GM21381 (cell line): ENCODE measurements at regions not wholly inside any gene's neighbourhood (a gene's known extent, or its start where the extent isn't known, plus 50 kb on each side); places are given as distances from the start of the nearest gene placed in this dataset.
"Not testable (repeated sequence)": the region's sequence is repeated elsewhere in the genome, so short reads cannot be mapped to it uniquely, and the experiment has no call there.

ENCODE experiments used
- ATAC-seq: cut with Tn5 transposase; IDR thresholded peaks from one replicate; pipeline ENCODE4 v1.9.1; 2021; ENCODE audit warnings: mild to moderate bottlenecking, moderate library complexity; ENCODE audit not compliant: unreplicated experiment

- no peak for ATAC-seq
Observed at GRCh38 chr1:117753232-117753631, 147.4 kb downstream of the TENT5C start.

- no peak for ATAC-seq
Observed at GRCh38 chr1:117753652-117754051, 147.8 kb downstream of the TENT5C start.

GRCh38 chr1:117754061-117754969 lies 148.5 kb downstream of the TENT5C start:
- no peak for ATAC-seq

DNA sequence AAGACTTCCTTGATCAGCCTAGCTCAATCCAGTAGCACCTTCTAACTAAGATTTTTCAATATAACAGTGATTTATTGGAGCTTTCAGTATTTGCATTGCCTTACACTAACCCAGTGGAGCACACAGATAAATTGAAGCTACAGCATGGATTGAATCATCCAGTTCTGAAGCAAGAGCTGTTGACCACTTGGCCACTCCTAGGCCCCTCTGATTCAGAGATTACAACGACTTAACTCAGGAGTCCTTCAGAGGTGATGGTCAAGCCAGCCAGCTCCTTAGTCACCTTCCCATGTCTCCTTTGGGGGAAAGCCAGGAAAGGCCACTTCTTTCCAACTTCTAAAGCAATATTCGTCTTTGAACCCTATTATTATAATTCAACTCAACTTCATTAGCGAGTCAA lies 151.8 kb downstream of the TENT5C start:
- no peak for ATAC-seq

- ATAC-seq: peak; percentile 88
Observed at GRCh38 chr1:117758444-117759316, 152.8 kb downstream of the TENT5C start.

- no peak for ATAC-seq
Observed at GRCh38 chr1:117759535-117759934, 153.7 kb downstream of the TENT5C start.

DNA sequence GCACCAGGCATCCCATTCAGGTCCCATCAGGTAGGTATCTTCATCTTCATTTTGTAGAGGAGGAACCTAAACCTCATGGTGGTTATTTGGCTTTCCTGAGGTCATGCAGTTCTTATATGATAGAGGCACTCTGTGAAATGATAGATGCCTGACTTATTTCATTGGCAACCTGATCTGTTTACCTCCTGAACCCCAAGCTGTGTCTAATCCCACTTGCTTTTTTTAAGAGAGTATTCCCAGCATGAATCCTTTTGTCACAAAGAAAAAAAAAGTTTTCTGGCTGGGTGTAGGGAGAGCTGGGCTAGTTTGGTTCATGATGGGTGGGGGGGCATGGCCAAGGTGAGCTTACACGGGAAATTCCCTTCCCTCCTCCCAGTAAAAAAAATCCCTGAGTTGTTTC lies 154.2 kb downstream of the TENT5C start:
- no peak for ATAC-seq

GRCh38 chr1:117760485-117760884 lies 154.6 kb downstream of the TENT5C start:
- ATAC-seq: no peak

DNA sequence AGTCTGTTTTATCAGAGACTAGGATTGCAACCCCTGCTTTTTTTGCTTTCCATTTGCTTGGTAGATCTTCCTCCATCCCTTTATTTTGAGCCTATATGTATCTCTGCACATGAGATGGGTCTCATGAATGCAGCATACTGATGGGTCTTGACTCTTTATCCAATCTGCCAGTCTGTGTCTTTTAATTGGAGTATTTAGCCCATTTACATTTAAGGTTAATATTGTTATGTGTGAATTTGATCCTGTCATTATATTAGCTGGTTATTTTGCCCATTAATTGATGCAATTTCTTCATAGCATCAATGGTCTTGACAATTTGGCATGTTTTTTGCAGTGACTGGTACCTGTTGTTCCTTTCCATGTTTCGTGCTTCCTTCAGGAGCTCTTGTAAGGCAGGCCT lies 161.7 kb downstream of the GDAP2 start:
- ATAC-seq: not testable (repeated sequence)

- no peak for ATAC-seq
Observed at GRCh38 chr1:117770981-117771531, 158.4 kb downstream of the GDAP2 start.

DNA sequence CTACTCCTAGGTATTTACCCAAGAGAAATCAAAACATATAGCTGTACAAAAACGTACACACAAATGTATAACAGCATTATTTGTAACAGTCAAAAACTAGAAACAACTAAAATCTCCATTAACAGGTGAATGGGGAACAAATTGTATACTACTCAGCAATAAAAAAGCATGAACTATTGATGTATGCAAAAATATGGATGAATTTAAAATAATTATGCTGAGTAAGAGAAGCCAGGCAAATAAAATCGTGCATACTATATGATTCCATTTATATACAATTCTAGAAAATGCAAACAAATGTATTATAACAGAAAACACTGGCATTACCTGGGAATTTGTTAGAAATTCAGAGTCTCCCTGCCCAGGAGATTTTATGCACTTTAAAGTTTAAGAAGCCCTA lies 150.1 kb downstream of the GDAP2 start:
- no peak for ATAC-seq

DNA sequence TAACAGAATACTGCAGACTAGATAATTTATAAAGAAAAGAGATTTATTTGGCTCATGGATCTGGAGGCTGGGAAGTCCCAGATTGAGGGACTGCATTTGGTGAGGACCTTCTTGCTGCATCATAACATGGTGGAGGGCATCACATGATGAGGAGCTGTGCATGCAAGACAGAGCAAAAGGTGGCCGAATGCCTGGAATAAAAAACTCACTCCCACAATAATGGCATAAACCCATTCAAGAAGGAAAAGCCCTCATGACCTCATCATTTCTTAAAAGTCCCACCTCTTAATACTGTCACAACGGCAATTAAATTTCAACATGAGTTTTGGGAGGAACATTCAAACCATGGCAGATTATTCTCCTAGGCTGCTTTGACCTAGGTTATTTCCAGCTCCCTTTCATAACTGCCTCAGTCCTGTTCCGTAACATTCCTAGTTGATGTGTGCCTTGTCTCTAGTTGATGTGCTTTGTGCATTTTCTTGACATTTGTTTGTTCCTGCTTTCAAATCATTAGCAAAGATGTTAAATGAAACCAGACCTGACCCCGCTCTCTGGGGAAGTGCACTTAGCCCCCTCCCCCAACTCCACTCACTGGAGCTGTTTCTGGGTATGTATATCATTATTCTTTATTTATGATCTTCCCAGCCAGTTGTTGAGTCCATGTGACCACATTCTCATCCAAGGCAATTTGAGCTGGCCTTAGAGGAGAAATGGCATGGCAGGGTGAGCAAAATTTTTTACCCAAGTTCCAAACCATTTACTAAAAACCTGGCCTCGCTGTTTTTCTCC lies 148.5 kb downstream of the GDAP2 start:
- ATAC-seq: no peak

DNA sequence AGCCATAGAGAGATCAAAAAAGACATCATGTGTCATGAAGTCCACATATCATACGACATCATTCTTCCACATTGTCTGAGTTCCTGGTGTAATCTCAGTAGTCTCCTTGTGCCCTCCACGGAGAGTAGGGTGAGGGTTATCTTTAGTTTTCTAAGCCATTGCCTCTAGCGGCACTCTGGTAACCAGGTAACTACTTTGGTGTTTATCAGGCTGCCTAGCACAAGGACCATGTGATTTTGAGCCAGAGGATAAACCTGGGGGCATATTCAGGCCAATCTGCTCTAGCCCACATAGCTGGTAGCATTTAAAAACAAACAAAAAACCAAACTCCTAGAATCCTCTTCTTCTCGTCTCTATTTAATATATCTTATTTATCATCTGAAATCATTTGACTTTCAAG lies 147.4 kb downstream of the GDAP2 start:
- ATAC-seq: no peak

GRCh38 chr1:117783606-117784396 lies 145.6 kb downstream of the GDAP2 start:
- no peak for ATAC-seq

DNA sequence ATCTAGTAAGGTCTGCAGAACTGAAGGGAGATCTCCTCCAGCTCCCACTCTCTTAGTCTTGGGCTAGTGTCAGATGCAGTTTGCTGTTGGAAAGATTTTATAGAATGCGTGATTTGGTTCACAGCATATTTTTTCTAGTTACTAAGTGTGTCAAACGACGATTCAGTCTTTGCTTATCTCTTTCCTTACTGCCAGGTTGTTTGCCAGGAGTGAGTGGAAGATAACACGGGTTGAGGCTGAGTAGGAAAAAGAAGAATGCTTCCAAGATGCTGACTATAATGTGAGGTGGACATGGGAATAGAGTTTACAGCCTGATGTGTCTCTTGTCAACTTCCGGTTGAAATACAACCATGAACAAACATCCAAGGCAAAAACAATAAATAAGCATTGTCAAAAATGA lies 141.4 kb downstream of the GDAP2 start:
- ATAC-seq: no peak

- ATAC-seq: no peak
Observed at GRCh38 chr1:117793413-117793812, 136.0 kb downstream of the GDAP2 start.

- no peak for ATAC-seq
Observed at GRCh38 chr1:117794073-117794472, 135.3 kb downstream of the GDAP2 start.

GRCh38 chr1:117795190-117795589 lies 134.2 kb downstream of the GDAP2 start:
- no peak for ATAC-seq

GRCh38 chr1:117795792-117796191 lies 133.6 kb downstream of the GDAP2 start:
- ATAC-seq: no peak

DNA sequence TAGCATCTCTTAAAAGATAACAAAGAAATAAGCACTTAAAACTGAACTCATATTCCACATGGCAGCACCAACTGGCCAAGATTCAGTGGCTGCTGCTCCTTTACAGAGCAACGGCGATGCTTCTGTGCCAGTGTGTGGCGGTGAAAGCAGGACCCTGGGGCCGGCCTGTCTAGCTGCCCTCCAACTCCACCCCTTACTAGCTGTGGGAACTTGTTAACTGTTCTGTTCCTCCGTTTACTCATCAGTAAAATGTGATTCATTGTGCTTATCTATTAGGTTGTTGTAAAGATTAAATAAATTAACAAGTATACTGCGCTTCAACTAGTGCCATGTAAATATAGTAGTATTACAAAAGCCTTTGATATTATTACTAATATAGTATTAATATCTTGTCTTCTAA lies 133.2 kb downstream of the GDAP2 start:
- no peak for ATAC-seq
